Tibial nerve (tissue), 4 donors: ENCODE measurements at regions not wholly inside any gene's neighbourhood (a gene's known extent, or its start where the extent isn't known, plus 50 kb on each side); places are given as distances from the start of the nearest gene placed in this dataset.

Experiments
- DNase-seq, 2 donors: peaks; one replicate each; pipeline ENCODE4 v3.0.0-alpha.2; 2019; ENCODE audit warnings: low spot score in 2 of 2
- H3K27ac ChIP-seq, 4 donors: fragments of 200-600 bp; sonication (generic) in 3 of 4; one replicate each; pipeline ENCODE4 v1.5.1; 2017 to 2019; ENCODE audit warnings: mild to moderate bottlenecking in 1 of 4
- H3K27me3 ChIP-seq, 2 donors: fragments of 200-600 bp; sonication (generic) in 1 of 2; one replicate each; pipeline versions ENCODE4 v1.5.1 to v1.6.0; 2017 to 2019
- H3K36me3 ChIP-seq, 3 donors: fragments of 200-600 bp; sonication (generic); one replicate each; pipeline ENCODE4 v1.5.1; 2018 to 2019
- H3K4me1 ChIP-seq, 4 donors: fragments of 200-600 bp; sonication (generic) in 3 of 4; one replicate each; pipeline ENCODE4 v1.5.1; 2017 to 2019
- H3K4me3 ChIP-seq, 4 donors: fragments of 200-600 bp; sonication (generic) in 3 of 4; one replicate each; pipeline ENCODE4 v1.5.1; 2017 to 2019; ENCODE audit warnings: mild to moderate bottlenecking in 1 of 4, moderate library complexity in 1 of 4
- H3K9me3 ChIP-seq, 4 donors: fragments of 200-600 bp; sonication (generic) in 3 of 4; one replicate each; pipeline ENCODE4 v1.5.1; 2017 to 2019
- EP300 ChIP-seq, 2 donors: sonication (generic); formaldehyde crosslinking; IDR thresholded peaks; one replicate each; pipeline ENCODE4 v1.6.1; 2017; ENCODE audit warnings: antibody characterized with exemption in 2 of 2, mild to moderate bottlenecking in 1 of 2
- POLR2A ChIP-seq, 2 donors: fragments of 450-650 bp; IDR thresholded peaks; one replicate each; pipeline ENCODE4 v1.6.1; 2017; ENCODE audit warnings: antibody characterized with exemption in 2 of 2, mild to moderate bottlenecking in 2 of 2, moderate library complexity in 2 of 2
- WGBS, 2 donors: methylation state at CpG; one replicate each; pipeline ENCODE4 v1.1.5; 2018; 5-methylcytosine and 5-hydroxymethylcytosine counted together
- TF ChIP-seq, protein P1 (sequence below), 5 experiments: fragments of 200-600 bp in 3 of 5; fragments of 450-650 bp in 2 of 5; sonication (generic) in 3 of 5; IDR thresholded peaks; one replicate each; pipeline ENCODE4 v1.5.1; 2016 to 2019; ENCODE audit warnings: antibody characterized with exemption in 5 of 5, mild to moderate bottlenecking in 3 of 5, moderate library complexity in 2 of 5

- no peak for DNase-seq
- Histone ChIP-seq H3K4me1 (no peaks in the 10 kb centered on the region), H3K27me3 (no peaks in the 10 kb centered on the region), H3K27ac (no peak overlapping the region), H3K4me3 (no peak overlapping the region), H3K36me3 (no peaks in the 10 kb centered on the region), H3K9me3 (no peaks in the 10 kb centered on the region)
- 97 to 98% methylated on average over 3 of the region's 3 CpGs for WGBS, 2 donors
- no peak for TF ChIP-seq EP300 (IDR thresholded peaks at IDR 0.05)
- no peak for TF ChIP-seq POLR2A (IDR thresholded peaks at IDR 0.05)
- TF ChIP-seq, protein P1, sequence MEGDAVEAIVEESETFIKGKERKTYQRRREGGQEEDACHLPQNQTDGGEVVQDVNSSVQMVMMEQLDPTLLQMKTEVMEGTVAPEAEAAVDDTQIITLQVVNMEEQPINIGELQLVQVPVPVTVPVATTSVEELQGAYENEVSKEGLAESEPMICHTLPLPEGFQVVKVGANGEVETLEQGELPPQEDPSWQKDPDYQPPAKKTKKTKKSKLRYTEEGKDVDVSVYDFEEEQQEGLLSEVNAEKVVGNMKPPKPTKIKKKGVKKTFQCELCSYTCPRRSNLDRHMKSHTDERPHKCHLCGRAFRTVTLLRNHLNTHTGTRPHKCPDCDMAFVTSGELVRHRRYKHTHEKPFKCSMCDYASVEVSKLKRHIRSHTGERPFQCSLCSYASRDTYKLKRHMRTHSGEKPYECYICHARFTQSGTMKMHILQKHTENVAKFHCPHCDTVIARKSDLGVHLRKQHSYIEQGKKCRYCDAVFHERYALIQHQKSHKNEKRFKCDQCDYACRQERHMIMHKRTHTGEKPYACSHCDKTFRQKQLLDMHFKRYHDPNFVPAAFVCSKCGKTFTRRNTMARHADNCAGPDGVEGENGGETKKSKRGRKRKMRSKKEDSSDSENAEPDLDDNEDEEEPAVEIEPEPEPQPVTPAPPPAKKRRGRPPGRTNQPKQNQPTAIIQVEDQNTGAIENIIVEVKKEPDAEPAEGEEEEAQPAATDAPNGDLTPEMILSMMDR (IDR thresholded peaks at IDR 0.05) = no peak
Observed at GRCh38 chr13:90689111-90689510, 658.4 kb upstream of the MIR17HG start.

DNA sequence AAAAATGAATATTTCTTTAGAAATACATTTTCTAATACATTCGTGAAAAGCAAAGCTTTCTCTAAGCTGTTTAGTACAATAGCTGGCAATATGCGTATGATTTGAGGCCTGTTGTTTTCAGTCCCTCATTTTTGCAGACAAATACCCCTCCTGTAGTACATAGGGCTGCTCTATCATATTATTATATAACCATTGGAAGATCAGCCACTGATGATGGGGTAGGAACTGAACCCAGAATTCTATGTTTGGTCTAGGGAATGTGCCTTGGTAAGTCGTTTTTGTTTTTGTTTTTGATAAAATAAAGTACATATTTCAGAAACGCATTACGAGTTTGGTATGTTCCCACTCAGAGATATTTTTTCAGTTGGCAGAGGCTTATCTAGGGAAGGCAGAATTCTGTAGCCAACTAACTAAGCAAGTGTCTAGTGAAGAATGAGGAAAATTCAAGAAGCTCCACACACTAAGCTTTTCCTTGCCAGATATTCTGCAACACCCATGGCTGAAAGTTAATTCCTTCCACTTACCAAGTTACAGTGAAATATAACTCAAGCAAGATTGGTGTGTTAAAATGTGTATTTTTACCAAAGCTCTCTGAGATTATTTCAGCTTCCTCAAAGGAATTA, 656.9 kb upstream of the MIR17HG start:
- DNase-seq = no peak
- no peak overlapping the region for H3K27ac ChIP-seq
- TF ChIP-seq POLR2A (IDR thresholded peaks at IDR 0.05) = no peak
- no peak for TF ChIP-seq EP300 (IDR thresholded peaks at IDR 0.05)
- TF ChIP-seq, protein P1 (IDR thresholded peaks at IDR 0.05) = no peak
- 59 to 65% methylated on average over 5 of the region's 5 CpGs for WGBS, 2 donors
- H3K9me3 ChIP-seq = no peaks in the 10 kb centered on the region
- H3K4me1 ChIP-seq = no peaks in the 10 kb centered on the region
- H3K36me3 ChIP-seq = no peaks in the 10 kb centered on the region
- H3K4me3 ChIP-seq = no peak overlapping the region
- no peaks in the 10 kb centered on the region for H3K27me3 ChIP-seq

- Histone ChIP-seq H3K9me3 (no peaks in the 10 kb centered on the region), H3K27me3 (no peaks in the 10 kb centered on the region), H3K4me1 (no peaks in the 10 kb centered on the region), H3K27ac (no peak overlapping the region), H3K36me3 (no peaks in the 10 kb centered on the region), H3K4me3 (no peak overlapping the region)
- TF ChIP-seq EP300 (IDR thresholded peaks at IDR 0.05) (no peak), POLR2A (IDR thresholded peaks at IDR 0.05) (no peak)
- TF ChIP-seq, protein P1 (IDR thresholded peaks at IDR 0.05) = no peak
- DNase-seq = no peak
- 92 to 94% methylated on average over 1 of the region's 1 CpG for WGBS, 2 donors
Observed at GRCh38 chr13:90696254-90696653, 651.2 kb upstream of the MIR17HG start.

GRCh38 chr13:90696656-90697055, 650.8 kb upstream of the MIR17HG start:
- no peak for DNase-seq

GRCh38 chr13:90700340-90700739, 647.1 kb upstream of the MIR17HG start:
- no peak overlapping the region for H3K4me3 ChIP-seq
- H3K27ac ChIP-seq = no peak overlapping the region
- H3K9me3 ChIP-seq = peaks cover 0 to 4% (median 0%) of the 10 kb centered on the region in 4 donors
- DNase-seq = no peak
- no peaks in the 10 kb centered on the region for H3K4me1 ChIP-seq
- WGBS, 2 donors = 100% methylated on average over 1 of the region's 1 CpG
- TF ChIP-seq, protein P1 (IDR thresholded peaks at IDR 0.05) = no peak
- no peak for TF ChIP-seq EP300 (IDR thresholded peaks at IDR 0.05)
- no peak for TF ChIP-seq POLR2A (IDR thresholded peaks at IDR 0.05)
- H3K36me3 ChIP-seq = no peaks in the 10 kb centered on the region
- no peaks in the 10 kb centered on the region for H3K27me3 ChIP-seq

More at GRCh38 chr13:90696656-90697055, 650.8 kb upstream of the MIR17HG start:
- Histone ChIP-seq H3K27ac (no peak overlapping the region), H3K27me3 (no peaks in the 10 kb centered on the region), H3K4me1 (no peaks in the 10 kb centered on the region), H3K4me3 (no peak overlapping the region), H3K9me3 (no peaks in the 10 kb centered on the region), H3K36me3 (no peaks in the 10 kb centered on the region)
- 86 to 89% methylated on average over 5 of the region's 5 CpGs for WGBS, 2 donors
- no peak for TF ChIP-seq POLR2A (IDR thresholded peaks at IDR 0.05)
- no peak for TF ChIP-seq EP300 (IDR thresholded peaks at IDR 0.05)
- TF ChIP-seq, protein P1 (IDR thresholded peaks at IDR 0.05) = no peak
